ENCODE measurements at regions not wholly inside any gene's neighbourhood (a gene's known extent, or its start where the extent isn't known, plus 50 kb on each side); places are given as distances from the start of the nearest gene placed in this dataset.

GRCh38 chr14:44131861-44132260, 375.2 kb downstream of the FSCB start:
- ATAC-seq: no peak

DNA sequence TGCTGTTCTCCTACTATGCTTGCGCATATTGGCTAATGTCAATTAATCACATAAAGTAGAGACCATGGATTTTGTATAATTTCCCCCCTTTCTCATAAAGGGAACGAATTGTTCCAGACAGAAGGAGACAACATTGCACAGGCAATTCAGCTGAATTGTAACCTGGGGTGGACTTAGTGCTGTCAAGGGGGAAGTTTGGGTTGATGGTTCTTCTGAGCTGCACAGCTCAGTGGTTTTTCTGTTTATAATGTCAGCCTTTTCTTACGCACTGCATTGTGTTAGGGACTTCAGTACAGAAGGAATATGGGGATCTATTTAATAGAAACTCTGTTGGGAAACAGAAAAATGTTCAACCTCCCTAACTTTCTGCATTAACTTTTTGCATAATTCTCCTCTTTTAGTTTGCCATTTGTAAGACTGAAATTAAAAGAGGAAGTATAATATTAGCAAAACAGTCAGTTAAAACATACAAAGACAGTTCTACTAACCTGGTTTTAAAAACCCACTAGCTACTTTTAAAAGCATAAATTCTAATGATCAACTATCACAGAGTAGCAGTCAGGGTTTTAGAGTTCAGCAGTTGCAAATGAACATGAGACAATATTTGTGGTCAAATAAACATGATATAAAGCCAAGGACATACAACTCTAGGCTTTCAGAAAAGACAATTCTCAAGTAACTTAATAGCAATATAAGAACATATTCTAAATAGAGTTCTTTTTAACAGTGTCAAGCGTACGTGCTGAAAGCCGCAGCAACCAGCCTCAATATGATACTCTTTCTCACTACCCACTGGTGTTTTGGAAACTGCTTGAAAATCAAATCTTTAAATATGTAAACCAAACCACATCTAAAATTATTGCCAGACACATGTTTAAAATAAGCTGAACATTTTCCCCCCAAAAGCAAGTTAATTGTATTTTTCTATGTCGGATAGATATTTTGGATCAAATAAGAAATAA, 393.0 kb downstream of the FSCB start:
- ATAC-seq: no peak

GRCh38 chr14:44112774-44113460, 394.2 kb downstream of the FSCB start:
- ATAC-seq: no peak

DNA sequence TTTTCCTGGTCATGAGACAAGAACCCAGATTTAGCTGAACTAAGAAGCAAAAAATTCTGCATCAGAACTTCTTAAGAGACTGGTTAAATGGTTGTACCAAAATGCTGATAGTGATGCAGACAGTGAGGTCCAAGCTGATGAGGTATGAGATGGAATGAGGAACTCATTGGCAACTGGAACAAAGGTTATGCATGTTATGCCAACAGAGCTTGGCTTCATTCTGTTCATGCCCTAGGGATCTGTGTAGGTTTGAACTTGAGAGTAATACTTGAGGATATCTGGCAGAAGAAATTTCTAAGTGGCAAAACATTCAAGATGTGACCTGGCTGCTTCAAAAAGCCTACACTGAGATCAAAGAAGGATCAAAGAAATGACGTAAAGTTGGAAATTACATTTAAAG, 398.0 kb downstream of the FSCB start:
- ATAC-seq: no peak

DNA sequence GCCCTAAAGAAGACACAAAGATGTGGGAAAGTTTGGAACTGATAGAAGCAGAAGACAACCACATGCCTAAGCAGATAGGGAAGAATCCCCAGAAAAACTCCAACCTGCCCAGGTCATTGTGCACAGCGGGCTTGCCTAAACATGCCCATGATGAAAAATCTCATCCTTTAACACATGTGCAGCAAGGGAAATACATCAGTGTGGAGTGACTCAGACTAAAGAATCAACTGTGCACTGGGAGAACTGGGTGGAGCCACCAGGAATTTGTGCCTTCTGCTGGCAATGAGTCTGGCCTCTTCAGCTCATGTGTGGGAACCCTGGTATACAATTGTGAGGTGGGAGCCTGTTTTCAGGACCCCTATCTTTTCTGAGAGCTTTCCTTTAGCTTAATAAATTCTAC, 398.5 kb downstream of the FSCB start:
- no peak for ATAC-seq

GRCh38 chr14:44107156-44107555, 399.9 kb downstream of the FSCB start:
- ATAC-seq: no peak

DNA sequence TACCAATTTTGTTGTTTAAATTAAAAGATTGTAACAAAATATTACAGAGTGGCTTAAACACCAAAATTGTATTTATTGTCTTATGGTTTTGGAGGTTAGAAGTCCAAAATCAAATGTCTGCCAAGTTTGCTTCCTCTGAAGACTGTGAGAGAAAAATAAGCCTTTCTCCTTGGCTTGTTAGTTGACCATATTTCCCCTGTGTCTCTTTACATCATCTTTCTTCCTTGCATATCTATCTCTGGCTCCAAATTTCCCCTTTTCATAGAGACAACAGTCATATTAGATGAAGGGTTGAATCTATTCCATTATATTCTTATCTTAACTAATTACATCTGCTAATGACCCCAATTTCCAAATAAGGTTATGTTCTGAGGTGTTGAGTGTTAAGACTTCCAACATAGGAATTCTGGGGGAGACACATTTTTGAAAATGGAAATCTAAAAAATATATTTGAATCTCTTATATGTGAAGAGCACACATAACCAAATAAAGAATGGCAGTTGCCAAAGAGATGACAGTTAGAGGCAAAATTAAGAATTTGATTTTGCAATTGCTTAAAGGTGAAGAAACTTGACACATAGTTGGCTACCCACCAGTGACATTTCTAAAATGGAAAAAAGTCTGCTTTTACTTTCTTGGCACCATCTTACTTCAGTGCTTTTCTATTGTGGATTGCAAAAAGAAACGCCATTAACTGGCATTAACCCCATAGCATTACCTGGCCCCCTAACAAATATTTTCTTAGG, 407.2 kb downstream of the FSCB start:
- ATAC-seq: no peak

GRCh38 chr14:44081146-44081545, 425.9 kb downstream of the FSCB start:
- ATAC-seq: no peak

- no peak for ATAC-seq
Observed at GRCh38 chr14:44070046-44070445, 437.0 kb downstream of the FSCB start.

GRCh38 chr14:44053422-44053821, 453.7 kb downstream of the FSCB start:
- ATAC-seq: no peak

GRCh38 chr14:44041700-44042099, 465.4 kb downstream of the FSCB start:
- ATAC-seq: no peak

GRCh38 chr14:44040561-44040960, 466.5 kb downstream of the FSCB start:
- no peak for ATAC-seq

- ATAC-seq: no peak
Observed at GRCh38 chr14:44036248-44036647, 470.8 kb downstream of the FSCB start.

GRCh38 chr14:44035707-44036106, 471.4 kb downstream of the FSCB start:
- no peak for ATAC-seq

DNA sequence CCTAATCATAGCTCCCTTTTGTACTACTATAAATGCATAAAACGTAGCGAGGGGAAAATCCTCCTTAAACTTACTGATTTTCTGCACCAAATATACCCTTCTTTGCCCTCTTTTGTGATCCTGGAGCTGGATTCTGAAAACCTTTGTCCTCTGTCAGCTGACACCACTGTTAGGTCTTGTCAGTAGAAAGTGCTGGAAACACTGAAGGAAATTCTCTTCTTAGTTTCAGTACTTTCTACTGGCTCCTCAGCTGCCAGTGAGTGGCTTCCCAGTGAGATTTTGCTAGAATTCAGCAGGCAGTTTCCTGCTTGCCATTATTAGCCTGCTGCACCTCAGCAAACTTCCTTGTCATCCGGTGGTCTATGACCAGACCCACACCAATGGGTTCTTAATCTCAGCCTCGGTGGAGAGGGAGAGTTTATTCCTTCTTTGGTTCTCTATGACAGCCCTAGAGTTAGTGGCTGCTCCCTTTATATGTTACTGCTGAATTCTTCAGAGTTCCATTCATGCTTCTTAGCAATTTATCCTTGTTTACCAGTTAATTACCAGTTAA, 476.2 kb downstream of the FSCB start:
- ATAC-seq: no peak

DNA sequence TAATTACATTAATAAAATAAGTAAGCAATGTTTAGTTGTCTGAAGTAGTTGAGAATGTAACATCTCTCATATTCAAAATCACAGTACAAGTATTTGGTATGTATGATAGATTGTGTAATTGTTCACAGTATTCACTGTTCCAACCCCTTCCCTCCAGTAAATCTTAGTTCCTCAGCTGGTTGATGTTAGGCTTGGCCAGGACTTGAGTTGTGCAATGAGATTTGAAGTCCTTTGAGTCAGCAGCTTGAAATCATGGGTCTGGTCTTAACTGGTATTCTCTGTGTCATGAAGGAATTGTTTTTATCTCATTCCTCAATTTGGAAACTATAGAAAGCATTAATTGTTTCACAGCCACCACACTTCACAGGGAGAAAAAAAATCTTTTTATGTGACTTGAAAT, 477.1 kb downstream of the FSCB start:
- no peak for ATAC-seq

GRCh38 chr14:44027397-44027796, 479.7 kb downstream of the FSCB start:
- no peak for ATAC-seq

DNA sequence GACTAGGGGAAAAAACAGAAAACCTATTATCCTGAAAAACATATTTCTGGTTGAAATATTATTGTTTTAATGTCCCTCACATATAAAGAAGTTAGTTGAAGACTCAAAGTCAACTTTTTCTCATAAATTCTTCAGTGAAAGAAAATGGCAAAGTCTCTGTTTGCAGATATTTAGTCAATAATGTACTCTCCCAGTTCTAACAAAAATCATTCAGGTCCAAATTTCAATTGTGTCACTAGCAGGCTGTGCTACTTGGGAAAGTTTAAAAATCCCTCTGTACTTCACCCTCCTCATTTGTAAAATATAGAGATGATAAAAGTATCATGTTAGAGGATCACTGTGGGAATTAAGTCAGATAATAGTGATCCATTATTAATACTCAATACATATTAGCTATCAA, 496.5 kb downstream of the FSCB start:
- ATAC-seq: no peak

- ATAC-seq: no peak
Observed at GRCh38 chr14:44010071-44010470, 497.0 kb downstream of the FSCB start.

- no peak for ATAC-seq
Observed at GRCh38 chr14:44009642-44010041, 497.4 kb downstream of the FSCB start.

- no peak for ATAC-seq
Observed at GRCh38 chr14:43988989-43989388, 518.1 kb downstream of the FSCB start.

- ATAC-seq: no peak
Observed at GRCh38 chr14:43983721-43984120, 523.4 kb downstream of the FSCB start.

DNA sequence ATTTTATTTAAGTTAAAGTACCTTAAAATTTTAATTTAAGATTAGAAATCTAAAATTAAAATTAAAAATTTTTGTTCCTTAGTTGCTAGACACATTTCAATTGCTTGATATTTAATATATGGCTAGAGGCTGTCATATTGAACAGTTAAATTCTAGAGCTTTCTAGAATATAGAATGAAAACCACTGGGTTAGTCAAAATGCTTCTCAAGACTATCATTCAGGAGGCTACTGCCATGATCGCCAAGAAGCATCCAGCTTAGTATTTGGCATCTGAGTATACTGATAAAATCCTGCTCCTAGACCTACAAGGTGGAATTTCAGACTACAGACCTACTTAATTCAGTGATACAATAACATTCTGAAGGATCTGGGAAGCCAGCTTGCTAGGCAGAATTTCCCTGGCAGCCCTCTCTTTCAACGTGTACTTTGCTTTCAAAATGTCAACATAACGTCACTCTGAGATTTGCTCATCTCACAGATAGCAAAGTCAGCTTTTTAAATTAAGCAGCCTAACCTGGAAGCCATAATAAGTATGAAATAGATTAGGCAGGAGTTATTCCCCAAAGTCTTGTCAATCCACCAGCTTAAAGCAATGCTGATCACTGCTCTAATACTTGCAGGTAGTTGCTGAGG, 525.8 kb downstream of the FSCB start:
- no peak for ATAC-seq

Data from activated CD4-positive, CD25-positive, alpha-beta regulatory T cell treated with anti-CD3 and anti-CD28 coated beads, Interleukin-2, amount 50 U/mL, for 24 hours (primary cell).